ENCODE measurements at regions not wholly inside any gene's neighbourhood (a gene's known extent, or its start where the extent isn't known, plus 50 kb on each side); places are given as distances from the start of the nearest gene placed in this dataset.
A peak's percentile ranks its signal among the peaks of the same experiment; 100 is the strongest.

GRCh38 chr1:219398815-219399396, 214.0 kb downstream of the ZC3H11B start:
- DNase-seq (ENCODE audit: low read depth) (no peak), FAIRE-seq (no peak)
- H3K27me3 ChIP-seq (ENCODE audit: control insufficient read depth, insufficient read depth, low read length) = no peaks in the 10 kb centered on the region
- TF ChIP-seq CTCF (IDR thresholded peaks at IDR 0.05; ENCODE audit: insufficient read depth, low read length, severe bottlenecking) = no peak
- no peak overlapping the region for H3K4me3 ChIP-seq (ENCODE audit: low read depth, low read length)
- H3K36me3 ChIP-seq (ENCODE audit: control insufficient read depth, insufficient read depth, low read length) = no peaks in the 10 kb centered on the region

GRCh38 chr1:219397511-219397910, 215.4 kb downstream of the ZC3H11B start:
- Histone ChIP-seq H3K4me3 (ENCODE audit: low read depth, low read length) (no peak overlapping the region), H3K27me3 (ENCODE audit: control insufficient read depth, insufficient read depth, low read length) (no peaks in the 10 kb centered on the region), H3K36me3 (ENCODE audit: control insufficient read depth, insufficient read depth, low read length) (no peaks in the 10 kb centered on the region)
- TF ChIP-seq CTCF (IDR thresholded peaks at IDR 0.05; ENCODE audit: insufficient read depth, low read length, severe bottlenecking) = no peak
- FAIRE-seq = no peak
- DNase-seq (ENCODE audit: low read depth) = no peak

- Histone ChIP-seq H3K4me3 (ENCODE audit: low read depth, low read length) (no peak overlapping the region), H3K27me3 (ENCODE audit: control insufficient read depth, insufficient read depth, low read length) (no peaks in the 10 kb centered on the region), H3K36me3 (ENCODE audit: control insufficient read depth, insufficient read depth, low read length) (no peaks in the 10 kb centered on the region)
- DNase-seq (ENCODE audit: low read depth) (no peak), FAIRE-seq (no peak)
- no peak for TF ChIP-seq CTCF (IDR thresholded peaks at IDR 0.05; ENCODE audit: insufficient read depth, low read length, severe bottlenecking)
Observed at GRCh38 chr1:219391297-219391696, 217.6 kb downstream of the LYPLAL1 start.

GRCh38 chr1:219387211-219387610, 213.5 kb downstream of the LYPLAL1 start:
- H3K36me3 ChIP-seq (ENCODE audit: control insufficient read depth, insufficient read depth, low read length) = no peaks in the 10 kb centered on the region
- no peaks in the 10 kb centered on the region for H3K27me3 ChIP-seq (ENCODE audit: control insufficient read depth, insufficient read depth, low read length)
- DNase-seq (ENCODE audit: low read depth) (no peak), FAIRE-seq (no peak)
- TF ChIP-seq CTCF (IDR thresholded peaks at IDR 0.05; ENCODE audit: insufficient read depth, low read length, severe bottlenecking) = no peak
- H3K4me3 ChIP-seq (ENCODE audit: low read depth, low read length) = no peak overlapping the region

GRCh38 chr1:219385787-219386427, 212.2 kb downstream of the LYPLAL1 start:
- Histone ChIP-seq H3K4me3 (ENCODE audit: low read depth, low read length) (no peak overlapping the region), H3K27me3 (ENCODE audit: control insufficient read depth, insufficient read depth, low read length) (no peaks in the 10 kb centered on the region), H3K36me3 (ENCODE audit: control insufficient read depth, insufficient read depth, low read length) (no peaks in the 10 kb centered on the region)
- DNase-seq (ENCODE audit: low read depth) = peak; percentile 56
- peak; percentile 80 for TF ChIP-seq CTCF (IDR thresholded peaks at IDR 0.05; ENCODE audit: insufficient read depth, low read length, severe bottlenecking)
- FAIRE-seq = no peak

DNA sequence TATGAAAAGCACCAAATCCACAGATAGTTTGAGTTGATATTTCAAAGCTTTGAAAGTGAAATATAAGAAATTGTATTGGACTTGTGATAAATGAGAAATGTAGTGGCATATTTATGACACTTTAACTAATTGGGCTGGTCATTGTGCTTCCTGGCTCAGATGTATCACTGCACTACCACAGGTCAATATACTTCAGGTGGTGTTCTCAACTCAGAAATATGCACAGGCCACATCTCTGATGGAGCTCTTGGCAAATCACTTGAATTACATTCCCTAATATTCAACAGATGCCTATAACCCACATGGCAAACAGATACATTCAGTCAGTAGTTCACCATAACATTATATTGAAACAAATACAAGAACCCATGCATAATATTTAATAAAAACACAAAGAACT, 209.6 kb downstream of the LYPLAL1 start:
- no peak for FAIRE-seq
- H3K27me3 ChIP-seq (ENCODE audit: control insufficient read depth, insufficient read depth, low read length) = no peaks in the 10 kb centered on the region
- no peak for DNase-seq (ENCODE audit: low read depth)
- H3K4me3 ChIP-seq (ENCODE audit: low read depth, low read length) = no peak overlapping the region
- H3K36me3 ChIP-seq (ENCODE audit: control insufficient read depth, insufficient read depth, low read length) = no peaks in the 10 kb centered on the region
- TF ChIP-seq CTCF (IDR thresholded peaks at IDR 0.05; ENCODE audit: insufficient read depth, low read length, severe bottlenecking) = no peak
